ENCODE measurements at regions not wholly inside any gene's neighbourhood (a gene's known extent, or its start where the extent isn't known, plus 50 kb on each side); places are given as distances from the start of the nearest gene placed in this dataset.

DNA sequence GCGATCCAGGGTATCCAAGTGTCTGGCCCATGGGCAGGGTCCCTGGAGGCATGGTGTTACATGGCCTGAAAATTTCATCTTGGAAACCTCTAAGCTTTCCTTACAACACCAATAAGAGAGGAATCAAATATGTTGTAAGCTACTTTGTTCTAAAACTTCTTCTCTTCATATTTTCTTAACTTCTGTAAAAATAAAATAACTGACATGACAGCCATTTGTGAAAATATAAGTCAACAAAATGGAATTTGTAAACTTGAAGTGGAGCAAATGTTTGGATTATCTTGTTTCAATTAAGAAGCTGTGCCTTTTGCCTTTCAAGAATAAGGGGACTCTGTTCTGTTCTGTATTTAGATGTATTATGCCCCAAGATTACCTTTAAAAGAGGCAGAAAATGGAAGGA lies 319.7 kb downstream of the LPIN1 start:
- intact Hi-C loops (cut with micrococcal nuclease) = no loop called here
- no peak overlapping the region for H3K27ac Mint-ChIP-seq
- H3K9me3 Mint-ChIP-seq (ENCODE audit: insufficient read depth) = peaks cover 4% of the 10 kb centered on the region
- Histone ChIP-seq H4K20me1 (ENCODE audit: control insufficient read depth, insufficient read depth, low read length, poor library complexity, severe bottlenecking) (no peaks in the 10 kb centered on the region), H3K4me3 (ENCODE audit: control extremely low read depth in 1 of 5, extremely low read depth in 1 of 5, insufficient read depth in 1 of 5, low read depth in 2 of 5, low read length in 4 of 5) (no peak overlapping the region), H3K4me1 (ENCODE audit: control insufficient read depth in 2 of 2, insufficient read depth in 2 of 2, low read length in 2 of 2) (peaks cover 24 to 30% of the 10 kb centered on the region in 2 donors), H3K79me2 (ENCODE audit: control insufficient read depth, insufficient read depth, low read length) (no peaks in the 10 kb centered on the region), H3K9me3 (ENCODE audit: control extremely low read depth in 1 of 3, control insufficient read depth in 2 of 3, insufficient read depth in 1 of 3, low read length in 2 of 3) (peaks cover 1 to 4% (median 2%) of the 10 kb centered on the region in 3 donors), H3K27me3 (replicated peaks in 1 of 4; ENCODE audit: control extremely low read depth in 1 of 4, control insufficient read depth in 3 of 4, insufficient read depth in 4 of 4, low read length in 3 of 4) (no peaks in the 10 kb centered on the region), H3K36me3 (replicated peaks in 1 of 2; ENCODE audit: control extremely low read depth in 1 of 2, control insufficient read depth in 1 of 2, extremely low read depth in 1 of 2, insufficient read depth in 2 of 2, low read length in 1 of 2) (no peaks in the 10 kb centered on the region), H3K9ac (ENCODE audit: low read length) (no peak overlapping the region), H2AFZ (ENCODE audit: insufficient read depth, low read depth, low read length, poor library complexity, severe bottlenecking) (no peak overlapping the region), H3K4me2 (replicated peaks; ENCODE audit: low read depth, low read length, poor library complexity, severe bottlenecking) (no peak overlapping the region), H3K27ac (ENCODE audit: low read length in 2 of 2) (no peak overlapping the region)
- no CpG with 5 or more reads among the region's 1 CpG for WGBS (ENCODE audit: insufficient coverage)
- no peak for DNase-seq
- TF ChIP-seq, protein P1, sequence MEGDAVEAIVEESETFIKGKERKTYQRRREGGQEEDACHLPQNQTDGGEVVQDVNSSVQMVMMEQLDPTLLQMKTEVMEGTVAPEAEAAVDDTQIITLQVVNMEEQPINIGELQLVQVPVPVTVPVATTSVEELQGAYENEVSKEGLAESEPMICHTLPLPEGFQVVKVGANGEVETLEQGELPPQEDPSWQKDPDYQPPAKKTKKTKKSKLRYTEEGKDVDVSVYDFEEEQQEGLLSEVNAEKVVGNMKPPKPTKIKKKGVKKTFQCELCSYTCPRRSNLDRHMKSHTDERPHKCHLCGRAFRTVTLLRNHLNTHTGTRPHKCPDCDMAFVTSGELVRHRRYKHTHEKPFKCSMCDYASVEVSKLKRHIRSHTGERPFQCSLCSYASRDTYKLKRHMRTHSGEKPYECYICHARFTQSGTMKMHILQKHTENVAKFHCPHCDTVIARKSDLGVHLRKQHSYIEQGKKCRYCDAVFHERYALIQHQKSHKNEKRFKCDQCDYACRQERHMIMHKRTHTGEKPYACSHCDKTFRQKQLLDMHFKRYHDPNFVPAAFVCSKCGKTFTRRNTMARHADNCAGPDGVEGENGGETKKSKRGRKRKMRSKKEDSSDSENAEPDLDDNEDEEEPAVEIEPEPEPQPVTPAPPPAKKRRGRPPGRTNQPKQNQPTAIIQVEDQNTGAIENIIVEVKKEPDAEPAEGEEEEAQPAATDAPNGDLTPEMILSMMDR (IDR thresholded peaks at IDR 0.05) = no peak
- TF ChIP-seq EZH2 (IDR thresholded peaks at IDR 0.05; ENCODE audit: borderline replicate concordance, insufficient read depth, low read depth, low read length, poor library complexity, severe bottlenecking) = no peak
- no peak for ATAC-seq (ENCODE audit: low read depth)
- H3K4me3 Mint-ChIP-seq = no peak overlapping the region
- H3K4me1 Mint-ChIP-seq = peaks cover 45% of the 10 kb centered on the region
- no peaks in the 10 kb centered on the region for H3K27me3 Mint-ChIP-seq
- POLR2A ChIA-PET = no interaction called here
- CTCF ChIA-PET = no interaction called here

DNA sequence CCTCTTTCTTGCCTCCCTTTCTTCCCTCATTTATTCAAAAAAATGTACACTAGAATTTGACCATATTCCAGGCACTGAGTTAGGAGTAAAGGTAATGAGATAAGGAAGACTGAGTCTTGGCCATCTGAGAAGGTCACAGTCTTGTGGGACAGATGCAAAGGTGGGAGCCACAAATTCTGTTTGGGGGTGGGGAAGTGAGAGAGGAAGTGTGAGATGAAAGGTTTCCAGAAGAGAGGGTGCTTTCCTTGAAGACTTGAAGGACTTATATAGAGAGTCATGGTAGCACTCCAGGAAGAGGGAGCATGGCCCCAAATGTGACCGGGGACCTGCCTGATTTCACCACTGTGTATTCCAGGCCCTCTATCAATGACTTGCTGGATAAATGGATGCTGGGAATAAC lies 320.6 kb downstream of the LPIN1 start:
- Histone ChIP-seq H3K4me1 (ENCODE audit: control insufficient read depth in 2 of 2, insufficient read depth in 2 of 2, low read length in 2 of 2) (peaks cover 33 to 38% of the 10 kb centered on the region in 2 donors), H3K79me2 (ENCODE audit: control insufficient read depth, insufficient read depth, low read length) (no peaks in the 10 kb centered on the region), H3K27me3 (replicated peaks in 1 of 4; ENCODE audit: control extremely low read depth in 1 of 4, control insufficient read depth in 3 of 4, insufficient read depth in 4 of 4, low read length in 3 of 4) (no peaks in the 10 kb centered on the region), H3K9ac (ENCODE audit: low read length) (no peak overlapping the region), H3K27ac (ENCODE audit: low read length in 2 of 2) (no peak overlapping the region), H3K36me3 (replicated peaks in 1 of 2; ENCODE audit: control extremely low read depth in 1 of 2, control insufficient read depth in 1 of 2, extremely low read depth in 1 of 2, insufficient read depth in 2 of 2, low read length in 1 of 2) (no peaks in the 10 kb centered on the region), H4K20me1 (ENCODE audit: control insufficient read depth, insufficient read depth, low read length, poor library complexity, severe bottlenecking) (no peaks in the 10 kb centered on the region), H3K4me3 (ENCODE audit: control extremely low read depth in 1 of 5, extremely low read depth in 1 of 5, insufficient read depth in 1 of 5, low read depth in 2 of 5, low read length in 4 of 5) (no peak overlapping the region), H3K9me3 (ENCODE audit: control extremely low read depth in 1 of 3, control insufficient read depth in 2 of 3, insufficient read depth in 1 of 3, low read length in 2 of 3) (peaks cover 1 to 4% (median 2%) of the 10 kb centered on the region in 3 donors), H3K4me2 (replicated peaks; ENCODE audit: low read depth, low read length, poor library complexity, severe bottlenecking) (no peak overlapping the region), H2AFZ (ENCODE audit: insufficient read depth, low read depth, low read length, poor library complexity, severe bottlenecking) (no peak overlapping the region)
- WGBS (ENCODE audit: insufficient coverage) = 100% methylated on average over 1 of the region's 1 CpG
- Mint-ChIP-seq H3K4me3 (no peak overlapping the region), H3K27ac (no peak overlapping the region), H3K9me3 (ENCODE audit: insufficient read depth) (peaks cover 4% of the 10 kb centered on the region), H3K27me3 (no peaks in the 10 kb centered on the region), H3K4me1 (peaks cover 51% of the 10 kb centered on the region)
- POLR2A ChIA-PET = no interaction called here
- ATAC-seq (ENCODE audit: low read depth) = no peak
- intact Hi-C loops (cut with micrococcal nuclease) = no loop called here
- TF ChIP-seq, protein P1 (IDR thresholded peaks at IDR 0.05) = no peak
- no peak for TF ChIP-seq EZH2 (IDR thresholded peaks at IDR 0.05; ENCODE audit: borderline replicate concordance, insufficient read depth, low read depth, low read length, poor library complexity, severe bottlenecking)
- CTCF ChIA-PET = no interaction called here
- no peak for DNase-seq

Measured in B cell (primary cell).